CD14-positive monocyte (primary cell): ENCODE measurements at regions not wholly inside any gene's neighbourhood (a gene's known extent, or its start where the extent isn't known, plus 50 kb on each side); places are given as distances from the start of the nearest gene placed in this dataset.

ENCODE experiments used
- DNase-seq, 3 donors: peaks; one replicate each; pipeline ENCODE4 v3.0.0-alpha.2; 2011 to 2022
- H2AFZ ChIP-seq: 2 replicates; pipeline ENCODE4 v1.6.0; 2012; ENCODE audit warnings: mild to moderate bottlenecking, low read depth, low read length, inconsistent platforms; ENCODE audit not compliant: insufficient read depth, poor library complexity, severe bottlenecking
- H3K27ac ChIP-seq, 2 donors: 1 replicate in 1 of 2; 2 replicates in 1 of 2; pipeline ENCODE4 v1.5.1; 2012 to 2013; ENCODE audit warnings: low read length in 2 of 2, control low read depth in 1 of 2, inconsistent platforms in 1 of 2, low read depth in 1 of 2, mild to moderate bottlenecking in 1 of 2
- H3K27me3 ChIP-seq, 2 donors: one replicate each; pipeline versions ENCODE4 v1.6.0 to v1.6.1; 2011 to 2013; ENCODE audit warnings: low read length in 2 of 2; ENCODE audit not compliant: control insufficient read depth in 2 of 2, insufficient read depth in 2 of 2
- H3K36me3 ChIP-seq, 2 donors: replicated peaks in 1 of 2; 1 replicate in 1 of 2; 2 replicates in 1 of 2; pipeline versions ENCODE4 v1.5.1 to v1.6.1; 2012 to 2013; ENCODE audit warnings: low read length in 2 of 2, control low read depth in 1 of 2, inconsistent platforms in 1 of 2, mild to moderate bottlenecking in 1 of 2; ENCODE audit not compliant: insufficient read depth in 2 of 2, control insufficient read depth in 1 of 2
- H3K4me1 ChIP-seq, 2 donors: 1 replicate in 1 of 2; 2 replicates in 1 of 2; pipeline versions ENCODE4 v1.5.1 to v1.6.1; 2012 to 2013; ENCODE audit warnings: low read length in 2 of 2, control low read depth in 1 of 2, inconsistent platforms in 1 of 2, mild to moderate bottlenecking in 1 of 2, moderate library complexity in 1 of 2; ENCODE audit not compliant: insufficient read depth in 2 of 2, control insufficient read depth in 1 of 2
- H3K4me2 ChIP-seq: replicated peaks from 2 replicates; pipeline ENCODE3; 2012; ENCODE audit warnings: low read length, moderate library complexity, mild to moderate bottlenecking; ENCODE audit not compliant: poor library complexity, severe bottlenecking; ENCODE audit errors: extremely low read depth
- H3K4me3 ChIP-seq, 3 experiments: fragments of 200-600 bp in 1 of 3; sonication (generic) in 1 of 3; replicated peaks in 1 of 3; 1 replicate in 2 of 3; 2 replicates in 1 of 3; pipeline ENCODE4 v1.5.1; 2011 to 2013; ENCODE audit warnings: low read length in 3 of 3, mild to moderate bottlenecking in 3 of 3, control low read depth in 2 of 3, low read depth in 2 of 3, inconsistent platforms in 1 of 3, moderate library complexity in 1 of 3
- H3K79me2 ChIP-seq: 2 replicates; pipeline ENCODE4 v1.6.0; 2012; ENCODE audit warnings: mild to moderate bottlenecking, control low read depth, inconsistent platforms, low read length, moderate library complexity; ENCODE audit not compliant: insufficient read depth
- H3K9ac ChIP-seq: 2 replicates; pipeline ENCODE4 v1.6.0; 2017; ENCODE audit warnings: low read length, mild to moderate bottlenecking; ENCODE audit not compliant: insufficient read depth, poor library complexity, severe bottlenecking
- H3K9me3 ChIP-seq, 2 donors: replicated peaks in 1 of 2; 1 replicate in 1 of 2; 2 replicates in 1 of 2; pipeline versions ENCODE4 v1.5.1 to v1.6.1; 2012 to 2013; ENCODE audit warnings: low read length in 2 of 2, control low read depth in 1 of 2; ENCODE audit not compliant: control insufficient read depth in 1 of 2, insufficient read depth in 1 of 2
- H4K20me1 ChIP-seq: 2 replicates; pipeline ENCODE4 v1.6.0; 2012; ENCODE audit warnings: mild to moderate bottlenecking, low read length, control low read depth, moderate library complexity; ENCODE audit not compliant: insufficient read depth
- H3K27ac Mint-ChIP-seq, 7 donors: one replicate each; pipeline ENCODE4 v1.8.0; 2020; ENCODE audit warnings: mild to moderate bottlenecking in 7 of 7, mixed read lengths in 7 of 7, moderate library complexity in 6 of 7, inconsistent platforms in 2 of 7
- H3K27me3 Mint-ChIP-seq, 3 donors: one replicate each; pipeline ENCODE4 v1.8.0; 2021 to 2022; ENCODE audit warnings: low read depth in 3 of 3, mild to moderate bottlenecking in 3 of 3, mixed read lengths in 3 of 3, moderate library complexity in 3 of 3, inconsistent platforms in 1 of 3
- H3K36me3 Mint-ChIP-seq, 2 donors: one replicate each; pipeline ENCODE4 v1.8.0; 2020; ENCODE audit warnings: mixed read lengths in 2 of 2, inconsistent platforms in 1 of 2, mild to moderate bottlenecking in 1 of 2
- H3K4me1 Mint-ChIP-seq: one replicate; pipeline ENCODE4 v1.8.0; 2020; ENCODE audit warnings: mild to moderate bottlenecking, mixed read lengths
- H3K4me3 Mint-ChIP-seq, 2 donors: one replicate each; pipeline ENCODE4 v1.8.0; 2020; ENCODE audit warnings: mild to moderate bottlenecking in 2 of 2, mixed read lengths in 2 of 2, moderate library complexity in 1 of 2
- H3K9me3 Mint-ChIP-seq, 7 donors: one replicate each; pipeline ENCODE4 v1.8.0; 2020 to 2022; ENCODE audit warnings: mixed read lengths in 7 of 7, mild to moderate bottlenecking in 6 of 7, moderate library complexity in 6 of 7, inconsistent platforms in 2 of 7
- CTCF ChIP-seq: fragments of 200-600 bp; IDR thresholded peaks from one replicate; pipeline ENCODE4 v1.8.0; 2022; ENCODE audit warnings: antibody characterized with exemption, mild to moderate bottlenecking
- WGBS: methylation state at CpG from one replicate; pipeline ENCODE4 v1.1.5; 2013; ENCODE audit warnings: missing lambda C conversion rate; ENCODE audit not compliant: insufficient coverage; 5-methylcytosine and 5-hydroxymethylcytosine counted together
- intact Hi-C, 2 donors: fragments of 100-400 bp; cut with micrococcal nuclease; formaldehyde crosslinking; loops; one replicate each; pipeline versions ENCODE4 v1.15.0 to v1.15.1; 2023

GRCh38 chr1:65509912-65510680 lies 89.6 kb downstream of the LEPR start:
- H3K4me3 ChIP-seq: no peak overlapping the region
- no peaks in the 10 kb centered on the region for H3K36me3 ChIP-seq
- Mint-ChIP-seq H3K36me3 (no peaks in the 10 kb centered on the region), H3K9me3 (peaks cover 0 to 3% (median 0%) of the 10 kb centered on the region in 7 donors), H3K4me3 (no peak overlapping the region), H3K27ac (no peak overlapping the region), H3K4me1 (no peaks in the 10 kb centered on the region), H3K27me3 (peaks cover 0 to 5% (median 1%) of the 10 kb centered on the region in 3 donors)
- no peak overlapping the region for H3K4me2 ChIP-seq
- H3K27ac ChIP-seq: no peak overlapping the region
- H2AFZ ChIP-seq: no peak overlapping the region
- no peaks in the 10 kb centered on the region for H3K9me3 ChIP-seq
- H3K27me3 ChIP-seq: no peaks in the 10 kb centered on the region
- no peaks in the 10 kb centered on the region for H3K79me2 ChIP-seq
- H4K20me1 ChIP-seq: no peaks in the 10 kb centered on the region
- WGBS: 96% methylated on average over 2 of the region's 5 CpGs
- TF ChIP-seq CTCF: no peak
- intact Hi-C loops: no loop called here
- no peaks in the 10 kb centered on the region for H3K4me1 ChIP-seq
- H3K9ac ChIP-seq: no peak overlapping the region
- no peak for DNase-seq

- no peak for DNase-seq
- Mint-ChIP-seq H3K9me3 (peaks cover 0 to 3% (median 0%) of the 10 kb centered on the region in 7 donors), H3K27ac (no peak overlapping the region), H3K4me1 (no peaks in the 10 kb centered on the region), H3K36me3 (no peaks in the 10 kb centered on the region), H3K27me3 (peaks cover 0 to 5% (median 1%) of the 10 kb centered on the region in 3 donors), H3K4me3 (no peak overlapping the region)
- Histone ChIP-seq H3K4me3 (no peak overlapping the region), H3K27ac (no peak overlapping the region), H3K9ac (no peak overlapping the region), H3K79me2 (no peaks in the 10 kb centered on the region), H4K20me1 (no peaks in the 10 kb centered on the region), H3K27me3 (no peaks in the 10 kb centered on the region), H3K9me3 (no peaks in the 10 kb centered on the region), H3K36me3 (no peaks in the 10 kb centered on the region), H3K4me1 (no peaks in the 10 kb centered on the region), H3K4me2 (no peak overlapping the region), H2AFZ (no peak overlapping the region)
- intact Hi-C loops: no loop called here
- TF ChIP-seq CTCF: no peak
- no CpG with 5 or more reads among the region's 1 CpG for WGBS
Observed at GRCh38 chr1:65510961-65511360, 90.5 kb downstream of the LEPR start.
